Left lung (tissue), 4 donors: ENCODE measurements at regions not wholly inside any gene's neighbourhood (a gene's known extent, or its start where the extent isn't known, plus 50 kb on each side); places are given as distances from the start of the nearest gene placed in this dataset.
"Not testable (repeated sequence)": the region's sequence is repeated elsewhere in the genome, so short reads cannot be mapped to it uniquely, and the experiment has no call there.

Experiments
- ATAC-seq: fragments of 200-7000 bp; cut with Tn5 transposase; one replicate; pipeline ENCODE4 v1.9.1; 2020; ENCODE audit warnings: moderate library complexity
- DNase-seq, 4 donors: peaks; one replicate each; pipeline ENCODE4 v3.0.0-alpha.2; 2013 to 2020
- H3K27ac ChIP-seq, 2 donors: fragments of 200-600 bp; sonication (generic) in 1 of 2; one replicate each; pipeline versions ENCODE4 v1.5.0 to v1.8.0; 2020 to 2021
- H3K27me3 ChIP-seq, 2 donors: fragments of 200-600 bp; sonication (generic) in 1 of 2; one replicate each; pipeline versions ENCODE4 v1.5.0 to v1.8.0; 2020 to 2021
- H3K36me3 ChIP-seq, 2 donors: fragments of 200-600 bp; sonication (generic) in 1 of 2; one replicate each; pipeline versions ENCODE4 v1.5.0 to v1.8.0; 2020 to 2021
- H3K4me1 ChIP-seq, 2 donors: fragments of 200-600 bp; one replicate each; pipeline ENCODE4 v1.8.0; 2021
- H3K4me3 ChIP-seq, 2 donors: fragments of 200-600 bp; sonication (generic) in 1 of 2; one replicate each; pipeline versions ENCODE4 v1.5.0 to v1.8.0; 2020 to 2021; ENCODE audit warnings: mild to moderate bottlenecking in 1 of 2
- H3K9me3 ChIP-seq, 2 donors: fragments of 200-600 bp; sonication (generic) in 1 of 2; one replicate each; pipeline versions ENCODE4 v1.5.0 to v1.8.0; 2020 to 2021
- CTCF ChIP-seq, 2 donors: fragments of 200-600 bp; sonication (generic) in 1 of 2; IDR thresholded peaks; one replicate each; pipeline versions ENCODE4 v1.5.0 to v1.8.0; 2021; ENCODE audit warnings: antibody characterized with exemption in 2 of 2
- intact Hi-C, 2 donors: fragments of 100-400 bp; cut with DNase I; formaldehyde crosslinking; loops; one replicate each; pipeline versions ENCODE4 v1.11.2 to v1.14.2; 2022
- donor health status: DM: no; HTN: yes; CAD: no.
- donor health status: DM: no; HTN: no; CAD: no.

DNA sequence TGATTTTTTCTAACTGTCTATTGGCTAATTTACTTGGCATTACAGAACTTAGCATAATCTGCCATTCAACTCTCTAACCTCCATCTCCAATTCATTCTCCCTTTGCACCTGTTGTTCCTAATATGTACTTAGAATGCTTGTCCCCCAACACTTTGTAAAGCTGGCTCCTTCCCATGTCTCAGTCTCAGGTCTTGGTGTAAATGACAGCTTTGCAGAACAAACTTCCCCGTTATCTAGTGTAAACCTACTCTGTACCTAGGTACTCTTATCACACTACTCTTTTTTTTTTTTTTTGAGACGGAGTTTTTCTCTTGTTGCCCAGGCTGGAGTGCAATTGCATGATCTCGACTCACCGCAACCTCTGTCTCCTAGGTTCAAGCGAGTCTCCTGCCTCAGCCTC lies 77.2 kb upstream of the CTNNA1 start:
- DNase-seq: no peak
- no peak for TF ChIP-seq CTCF (IDR thresholded peaks at IDR 0.05)
- H3K27me3 ChIP-seq: peaks cover 0 to 6% of the 10 kb centered on the region in 2 donors
- no peaks in the 10 kb centered on the region for H3K36me3 ChIP-seq
- H3K9me3 ChIP-seq: peaks cover 0 to 9% of the 10 kb centered on the region in 2 donors
- no peaks in the 10 kb centered on the region for H3K4me1 ChIP-seq
- ATAC-seq: no peak
- intact Hi-C loops: no loop called here
- H3K4me3 ChIP-seq: no peak overlapping the region
- no peak overlapping the region for H3K27ac ChIP-seq

- ATAC-seq: peak; percentile 36
- intact Hi-C loops: no loop called here
- Histone ChIP-seq H3K4me1 (no peaks in the 10 kb centered on the region), H3K9me3 (no peaks in the 10 kb centered on the region), H3K4me3 (no peak overlapping the region), H3K27ac (no peak overlapping the region), H3K27me3 (peaks cover 0 to 19% of the 10 kb centered on the region in 2 donors), H3K36me3 (no peaks in the 10 kb centered on the region)
- no peak for DNase-seq
- TF ChIP-seq CTCF (IDR thresholded peaks at IDR 0.05): no peak
Measured at GRCh38 chr5:138668451-138669380, 84.5 kb upstream of the CTNNA1 start.

GRCh38 chr5:138667782-138668331 lies 85.4 kb upstream of the CTNNA1 start:
- H3K4me1 ChIP-seq, DNase-seq, H3K27ac ChIP-seq, H3K9me3 ChIP-seq, ATAC-seq, intact Hi-C loops, H3K36me3 ChIP-seq, H3K4me3 ChIP-seq: not testable (repeated sequence)
- H3K27me3 ChIP-seq: peaks cover 0 to 19% of the 10 kb centered on the region in 2 donors

DNA sequence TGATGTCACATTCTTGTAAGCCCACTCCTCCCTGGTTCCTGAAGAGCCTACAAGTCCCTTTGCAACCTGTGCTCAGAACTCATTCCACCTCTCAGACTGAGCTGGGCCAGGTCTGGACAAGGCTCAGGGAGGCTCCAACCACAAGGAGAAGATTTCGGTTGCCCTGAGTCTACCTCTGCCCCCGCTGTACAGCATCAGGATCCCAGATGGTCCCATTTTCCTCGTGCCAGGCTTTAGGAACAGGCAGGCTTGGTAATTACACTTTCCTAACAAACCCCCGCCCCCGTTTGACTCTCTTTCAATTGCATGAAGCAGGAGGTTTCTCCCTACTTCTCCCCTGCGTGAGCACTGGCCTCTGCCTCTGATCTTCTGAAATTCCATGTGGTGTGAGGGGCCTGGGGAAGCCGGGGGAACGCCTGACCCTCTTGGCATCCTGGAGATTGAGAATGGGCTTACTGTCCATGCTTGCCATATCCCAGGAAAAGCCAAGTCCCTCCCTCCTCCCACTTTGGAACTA lies 86.9 kb upstream of the CTNNA1 start:
- TF ChIP-seq CTCF (IDR thresholded peaks at IDR 0.05): no peak
- Histone ChIP-seq H3K36me3 (no peaks in the 10 kb centered on the region), H3K27ac (no peak overlapping the region), H3K27me3 (peaks cover 0 to 21% of the 10 kb centered on the region in 2 donors), H3K9me3 (no peaks in the 10 kb centered on the region), H3K4me3 (no peak overlapping the region), H3K4me1 (peaks cover 0 to 5% of the 10 kb centered on the region in 2 donors)
- peak in 1 of 4 donors; percentile 19 for DNase-seq
- intact Hi-C loops: no loop called here
- no peak for ATAC-seq

DNA sequence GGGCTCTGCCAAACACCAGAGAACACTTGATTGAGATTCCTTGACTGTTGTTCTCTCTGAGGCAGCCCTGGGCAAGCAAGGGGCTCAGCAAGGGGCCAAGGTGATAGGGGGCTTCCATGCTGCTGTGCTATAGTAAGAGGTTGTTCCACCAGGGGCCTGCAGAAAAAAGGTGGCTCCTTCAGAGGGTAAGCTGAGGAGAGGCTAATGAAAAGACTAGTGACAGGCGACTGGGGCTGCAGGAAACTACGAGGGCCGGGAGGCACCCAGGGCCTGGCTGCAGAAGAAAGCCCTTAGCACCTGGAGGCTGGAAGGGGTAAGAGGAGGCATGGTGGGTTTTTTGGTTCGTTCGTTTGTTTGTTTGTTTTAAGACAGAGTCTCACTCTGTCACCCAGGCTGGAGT lies 88.0 kb upstream of the CTNNA1 start:
- Histone ChIP-seq H3K36me3 (no peaks in the 10 kb centered on the region), H3K9me3 (no peaks in the 10 kb centered on the region), H3K4me1 (peaks cover 0 to 5% of the 10 kb centered on the region in 2 donors), H3K4me3 (no peak overlapping the region), H3K27ac (no peak overlapping the region), H3K27me3 (peaks cover 0 to 16% of the 10 kb centered on the region in 2 donors)
- no peak for ATAC-seq
- peak in 1 of 4 donors; percentile 25 for DNase-seq
- no peak for TF ChIP-seq CTCF (IDR thresholded peaks at IDR 0.05)
- intact Hi-C loops: no loop called here
